HCT116 (cell line): ENCODE measurements at regions not wholly inside any gene's neighbourhood (a gene's known extent, or its start where the extent isn't known, plus 50 kb on each side); places are given as distances from the start of the nearest gene placed in this dataset.

Experiments used
- ATAC-seq: fragments of 200-7000 bp; cut with Tn5 transposase; 2 replicates; pipeline ENCODE4 v1.9.1; 2020; ENCODE audit warnings: mild to moderate bottlenecking, moderate library complexity
- BruUV-seq: library from RNA; stranded (reverse); fragments of 400-500 nt; replicated peaks from 2 replicates; lab custom pipeline; 2021; lab: Mats Ljungman, UMichigan
- CTCF ChIA-PET: fragments of 300-600 bp; sonication (Branson Sonifier 250); formaldehyde crosslinking; loops from one replicate; lab custom pipeline; 2021; ENCODE audit warnings: antibody characterized with exemption; lab: Charles Lee
- POLR2A ChIA-PET: fragments of 300-600, 350-600 bp; sonication (Branson Sonifier 250); formaldehyde crosslinking; loops from one replicate; lab custom pipeline; 2021; ENCODE audit warnings: antibody characterized with exemption; lab: Charles Lee
- RAD21 ChIA-PET, 2 experiments: fragments of 300-600 bp; sonication (Branson Sonifier 250); formaldehyde crosslinking; loops; one replicate each; lab custom pipeline; 2023; ENCODE audit warnings: low total read pairs in 2 of 2; ENCODE audit not compliant: uncharacterized antibody in 2 of 2, unreplicated experiment in 2 of 2, low non-redundant PET in 1 of 2; lab: Charles Lee
- DNase-seq: peaks from one replicate; pipeline ENCODE4 v3.0.0-alpha.2; 2010; ENCODE audit warnings: low read depth, low spot score
- H2AFZ ChIP-seq: fragments of 200-600 bp; shearing (Covaris generic), sonication (generic); 2 replicates; pipeline ENCODE4 v1.6.1; 2017; ENCODE audit warnings: low read depth, mixed run types, mixed read lengths, antibody characterized with exemption, low read length; ENCODE audit not compliant: poor library complexity, severe bottlenecking
- H3K27ac ChIP-seq: 2 replicates; pipeline ENCODE4 v1.5.1; 2012; ENCODE audit warnings: low read depth, low read length
- H3K27me3 ChIP-seq: fragments of 200-600 bp; sonication (generic); 2 replicates; pipeline ENCODE4 v1.6.1; 2016; ENCODE audit warnings: mixed run types, low read length, mixed read lengths; ENCODE audit not compliant: insufficient read depth
- H3K36me3 ChIP-seq, 2 experiments: fragments of 200-500 bp in 1 of 2; fragments of 200-600 bp in 1 of 2; sonication (Bioruptor generic) in 1 of 2; sonication (generic) in 1 of 2; 2 replicates each; pipeline versions ENCODE4 v1.5.1 to v1.6.1; 2014 to 2016; ENCODE audit warnings: low read length in 2 of 2, inconsistent platforms in 1 of 2, mixed read lengths in 1 of 2, mixed run types in 1 of 2; ENCODE audit not compliant: insufficient read depth in 2 of 2, control insufficient read depth in 1 of 2
- H3K4me1 ChIP-seq, 2 experiments: fragments of 200-600 bp in 1 of 2; sonication (generic) in 1 of 2; 2 replicates each; pipeline versions ENCODE4 v1.5.1 to v1.6.1; 2012 to 2017; ENCODE audit warnings: low read length in 2 of 2, inconsistent platforms in 1 of 2, mild to moderate bottlenecking in 1 of 2, mixed read lengths in 1 of 2, mixed run types in 1 of 2, moderate library complexity in 1 of 2; ENCODE audit not compliant: insufficient read depth in 2 of 2, control insufficient read depth in 1 of 2
- H3K4me2 ChIP-seq: fragments of 200-600 bp; sonication (generic); 2 replicates; pipeline ENCODE4 v1.6.1; 2017; ENCODE audit warnings: mixed run types, low read length, mixed read lengths
- H3K4me3 ChIP-seq, 2 experiments: fragments of 200-600 bp in 1 of 2; sonication (generic) in 1 of 2; replicated peaks in 1 of 2; 2 replicates each; pipeline ENCODE4 v1.5.1; 2011 to 2016; ENCODE audit warnings: low read length in 2 of 2, control low read depth in 1 of 2, low read depth in 1 of 2, mild to moderate bottlenecking in 1 of 2, mixed read lengths in 1 of 2, mixed run types in 1 of 2
- H3K79me2 ChIP-seq: fragments of 200-600 bp; sonication (generic); 2 replicates; pipeline ENCODE4 v1.6.1; 2017; ENCODE audit warnings: mild to moderate bottlenecking, mixed run types, low read length, moderate library complexity, mixed read lengths; ENCODE audit not compliant: insufficient read depth
- H3K9ac ChIP-seq: fragments of 200-600 bp; sonication (generic); 2 replicates; pipeline ENCODE4 v1.6.1; 2016; ENCODE audit warnings: low read length, mixed read lengths
- H3K9me2 ChIP-seq: fragments of 200-600 bp; sonication (generic), shearing (Covaris generic); 2 replicates; pipeline ENCODE4 v1.6.1; 2017; ENCODE audit warnings: mixed run types, mild to moderate bottlenecking, moderate library complexity; ENCODE audit not compliant: insufficient read depth
- H3K9me3 ChIP-seq, 2 experiments: fragments of 200-500 bp in 1 of 2; fragments of 200-600 bp in 1 of 2; sonication (Bioruptor generic) in 1 of 2; sonication (generic) in 1 of 2; 2 replicates each; pipeline ENCODE4 v1.6.1; 2014 to 2017; ENCODE audit warnings: low read length in 2 of 2, mixed read lengths in 2 of 2, inconsistent platforms in 1 of 2, low read depth in 1 of 2, mild to moderate bottlenecking in 1 of 2, mixed run types in 1 of 2, moderate library complexity in 1 of 2; ENCODE audit not compliant: control insufficient read depth in 1 of 2, insufficient read depth in 1 of 2
- H4K20me1 ChIP-seq: fragments of 200-600 bp; sonication (generic), shearing (Covaris generic); 2 replicates; pipeline ENCODE4 v1.6.1; 2017; ENCODE audit warnings: mixed run types, mild to moderate bottlenecking, moderate library complexity; ENCODE audit not compliant: insufficient read depth
- CBX3 ChIP-seq: IDR thresholded peaks from 2 replicates; pipeline ENCODE4 v1.6.1; 2012; ENCODE audit warnings: low read depth
- EGR1 ChIP-seq: IDR thresholded peaks from 2 replicates; pipeline ENCODE4 v1.6.1; 2012; ENCODE audit warnings: low read depth
- EZH2phosphoT487 ChIP-seq: fragments of 200-600 bp; IDR thresholded peaks from 2 replicates; pipeline ENCODE4 v1.6.1; 2018; ENCODE audit warnings: antibody characterized with exemption, borderline replicate concordance
- FOSL1 ChIP-seq: IDR thresholded peaks from 2 replicates; pipeline ENCODE4 v1.6.1; 2012; ENCODE audit warnings: low read depth
- POLR2A ChIP-seq: IDR thresholded peaks from 2 replicates; pipeline ENCODE4 v1.7.0; 2011; ENCODE audit warnings: borderline replicate concordance; ENCODE audit not compliant: insufficient read depth, insufficient read length; ENCODE audit errors: extremely low read depth
- RAD21 ChIP-seq: IDR thresholded peaks from 2 replicates; pipeline ENCODE4 v1.6.1; 2012; ENCODE audit warnings: low read depth, mild to moderate bottlenecking
- SIN3A ChIP-seq: IDR thresholded peaks from 2 replicates; pipeline ENCODE4 v1.6.1; 2012; ENCODE audit warnings: low read depth
- SP1 ChIP-seq: IDR thresholded peaks from 2 replicates; pipeline ENCODE4 v1.6.1; 2012; ENCODE audit warnings: low read depth
- SRF ChIP-seq: IDR thresholded peaks from 2 replicates; pipeline ENCODE4 v1.6.1; 2012; ENCODE audit warnings: low read depth
- intact Hi-C: fragments of 100-400 bp; cut with micrococcal nuclease; formaldehyde crosslinking; loops from 2 replicates; pipeline ENCODE4 v1.10.0; 2022
- TF ChIP-seq, protein P1 (sequence below): IDR thresholded peaks from 2 replicates; pipeline ENCODE4 v1.6.1; 2011; ENCODE audit warnings: mild to moderate bottlenecking, low read length, moderate library complexity; ENCODE audit not compliant: insufficient replicate concordance; ENCODE audit errors: extremely low read depth
- TF ChIP-seq, protein P2 (sequence below): IDR thresholded peaks from 2 replicates; pipeline ENCODE4 v1.6.1; 2012
- TF ChIP-seq, protein P3 (sequence below): IDR thresholded peaks from 2 replicates; pipeline ENCODE4 v1.6.1; 2012

DNA sequence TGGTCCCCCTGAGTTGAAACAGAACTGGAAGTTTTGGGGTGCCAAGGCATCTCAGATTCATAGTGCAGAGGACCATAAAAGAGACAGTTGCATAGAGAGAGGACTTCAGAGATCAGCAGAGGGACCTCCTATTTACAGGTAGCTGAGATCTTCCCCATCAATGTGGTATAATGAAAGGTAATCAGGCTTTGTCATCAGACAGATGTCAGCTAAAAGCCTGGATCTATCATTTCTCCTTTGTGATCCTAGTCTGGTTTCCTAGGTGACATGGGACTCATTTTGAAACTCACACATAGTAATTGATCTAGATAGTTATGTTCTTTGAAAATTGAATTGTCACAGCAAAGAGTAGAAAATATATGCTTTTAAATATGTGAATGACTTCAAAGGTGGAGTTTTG, 443.5 kb upstream of the MAP2 start:
- H2AFZ ChIP-seq = no peak overlapping the region
- POLR2A ChIA-PET = no interaction called here
- no TSS peak for BruUV-seq
- H3K9me2 ChIP-seq = no peaks in the 10 kb centered on the region
- H3K4me1 ChIP-seq = no peaks in the 10 kb centered on the region; a peak in 1 of 4 replicates
- H3K9ac ChIP-seq = no peak overlapping the region
- DNase-seq (no peak), ATAC-seq (no peak)
- H3K36me3 ChIP-seq = no peaks in the 10 kb centered on the region
- no peaks in the 10 kb centered on the region for H3K27me3 ChIP-seq
- no peak overlapping the region for H3K27ac ChIP-seq
- CTCF ChIA-PET = no interaction called here
- RAD21 ChIA-PET = no interaction called here
- no peaks in the 10 kb centered on the region for H4K20me1 ChIP-seq
- TF ChIP-seq, protein P1, sequence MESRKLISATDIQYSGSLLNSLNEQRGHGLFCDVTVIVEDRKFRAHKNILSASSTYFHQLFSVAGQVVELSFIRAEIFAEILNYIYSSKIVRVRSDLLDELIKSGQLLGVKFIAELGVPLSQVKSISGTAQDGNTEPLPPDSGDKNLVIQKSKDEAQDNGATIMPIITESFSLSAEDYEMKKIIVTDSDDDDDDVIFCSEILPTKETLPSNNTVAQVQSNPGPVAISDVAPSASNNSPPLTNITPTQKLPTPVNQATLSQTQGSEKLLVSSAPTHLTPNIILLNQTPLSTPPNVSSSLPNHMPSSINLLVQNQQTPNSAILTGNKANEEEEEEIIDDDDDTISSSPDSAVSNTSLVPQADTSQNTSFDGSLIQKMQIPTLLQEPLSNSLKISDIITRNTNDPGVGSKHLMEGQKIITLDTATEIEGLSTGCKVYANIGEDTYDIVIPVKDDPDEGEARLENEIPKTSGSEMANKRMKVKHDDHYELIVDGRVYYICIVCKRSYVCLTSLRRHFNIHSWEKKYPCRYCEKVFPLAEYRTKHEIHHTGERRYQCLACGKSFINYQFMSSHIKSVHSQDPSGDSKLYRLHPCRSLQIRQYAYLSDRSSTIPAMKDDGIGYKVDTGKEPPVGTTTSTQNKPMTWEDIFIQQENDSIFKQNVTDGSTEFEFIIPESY = no peak
- no peak overlapping the region for H3K4me2 ChIP-seq
- no peaks in the 10 kb centered on the region for H3K79me2 ChIP-seq
- H3K9me3 ChIP-seq = no peaks in the 10 kb centered on the region
- intact Hi-C loops = no loop called here
- H3K4me3 ChIP-seq = no peak overlapping the region

DNA sequence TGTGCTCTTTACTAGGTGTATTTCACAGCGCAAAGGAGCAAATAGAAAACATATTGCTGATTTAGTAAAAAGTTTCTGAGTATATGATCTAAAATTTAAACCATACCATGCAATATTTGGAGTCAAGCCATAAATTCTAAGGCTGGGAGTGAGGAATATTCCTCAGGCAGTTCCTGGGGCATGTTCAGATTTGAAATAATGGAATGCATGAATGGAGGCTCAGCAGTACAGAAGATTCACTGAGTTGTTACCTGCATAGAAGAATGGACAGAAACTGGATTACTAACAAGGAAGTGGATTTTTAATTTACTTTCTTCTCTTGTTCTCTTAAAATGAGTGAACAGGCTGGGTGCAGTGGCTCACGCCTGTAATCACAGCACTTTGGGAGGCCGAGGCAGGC, 441.0 kb upstream of the MAP2 start:
- H3K36me3 ChIP-seq = no peaks in the 10 kb centered on the region
- ATAC-seq = no peak
- TF ChIP-seq, protein P2, sequence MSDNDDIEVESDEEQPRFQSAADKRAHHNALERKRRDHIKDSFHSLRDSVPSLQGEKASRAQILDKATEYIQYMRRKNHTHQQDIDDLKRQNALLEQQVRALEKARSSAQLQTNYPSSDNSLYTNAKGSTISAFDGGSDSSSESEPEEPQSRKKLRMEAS = no peak
- TF ChIP-seq CBX3 = no peak
- no peak for TF ChIP-seq EGR1
- no peak for TF ChIP-seq FOSL1
- no peak for TF ChIP-seq POLR2A
- no peak for TF ChIP-seq RAD21
- TF ChIP-seq, protein P3, sequence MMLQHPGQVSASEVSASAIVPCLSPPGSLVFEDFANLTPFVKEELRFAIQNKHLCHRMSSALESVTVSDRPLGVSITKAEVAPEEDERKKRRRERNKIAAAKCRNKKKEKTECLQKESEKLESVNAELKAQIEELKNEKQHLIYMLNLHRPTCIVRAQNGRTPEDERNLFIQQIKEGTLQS = no peak
- TF ChIP-seq SRF = no peak
- no peak for TF ChIP-seq SIN3A
- TF ChIP-seq SP1 = no peak
- no peak for TF ChIP-seq EZH2phosphoT487
- TF ChIP-seq, all 23 proteins: peak for 0
- no peaks in the 10 kb centered on the region for H3K79me2 ChIP-seq
- no peak overlapping the region for H2AFZ ChIP-seq
- CTCF ChIA-PET = no interaction called here
- H3K4me2 ChIP-seq = no peak overlapping the region
- no peak overlapping the region for H3K9ac ChIP-seq
- no peaks in the 10 kb centered on the region; a peak in 1 of 4 replicates for H3K4me1 ChIP-seq
- no peaks in the 10 kb centered on the region for H4K20me1 ChIP-seq
- no peaks in the 10 kb centered on the region for H3K9me2 ChIP-seq
- intact Hi-C loops = no loop called here
- H3K9me3 ChIP-seq = no peaks in the 10 kb centered on the region
- no TSS peak for BruUV-seq
- no peak overlapping the region for H3K4me3 ChIP-seq
- no peak for DNase-seq
- POLR2A ChIA-PET = no interaction called here
- no peak overlapping the region for H3K27ac ChIP-seq
- RAD21 ChIA-PET = no interaction called here
- H3K27me3 ChIP-seq = no peaks in the 10 kb centered on the region
